ENCODE measurements at regions not wholly inside any gene's neighbourhood (a gene's known extent, or its start where the extent isn't known, plus 50 kb on each side); places are given as distances from the start of the nearest gene placed in this dataset.

DNA sequence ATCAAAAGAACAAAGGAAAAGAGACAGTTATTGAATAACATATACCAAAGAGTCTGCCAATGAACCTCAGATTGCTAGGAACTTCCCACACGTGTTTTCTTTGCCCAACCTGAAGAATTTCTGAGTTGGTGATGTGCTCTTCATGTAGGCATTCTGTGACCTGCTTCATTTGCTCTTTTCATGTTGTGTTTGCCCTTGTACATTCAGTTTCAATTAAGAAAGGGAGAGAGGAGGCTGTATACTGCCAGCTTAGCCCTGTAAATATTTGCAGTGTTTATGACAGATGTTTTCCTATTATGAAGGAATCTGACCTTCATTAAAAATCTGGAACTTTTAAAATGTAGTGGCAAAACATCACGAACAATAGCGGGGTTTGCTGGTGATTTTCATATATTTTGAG lies 168.5 kb downstream of the GAS1 start:
- Histone ChIP-seq H3K4me1 (ENCODE audit: insufficient read depth, low read length) (no peaks in the 10 kb centered on the region), H2AFZ (ENCODE audit: low read depth, low read length) (no peak overlapping the region), H3K27me3 (ENCODE audit: insufficient read depth, low read length) (no peaks in the 10 kb centered on the region), H3K36me3 (ENCODE audit: insufficient read depth, low read length) (no peaks in the 10 kb centered on the region), H3K9me3 (ENCODE audit: low read length) (no peaks in the 10 kb centered on the region), H3K4me3 (ENCODE audit: low read length) (no peak overlapping the region)

DNA sequence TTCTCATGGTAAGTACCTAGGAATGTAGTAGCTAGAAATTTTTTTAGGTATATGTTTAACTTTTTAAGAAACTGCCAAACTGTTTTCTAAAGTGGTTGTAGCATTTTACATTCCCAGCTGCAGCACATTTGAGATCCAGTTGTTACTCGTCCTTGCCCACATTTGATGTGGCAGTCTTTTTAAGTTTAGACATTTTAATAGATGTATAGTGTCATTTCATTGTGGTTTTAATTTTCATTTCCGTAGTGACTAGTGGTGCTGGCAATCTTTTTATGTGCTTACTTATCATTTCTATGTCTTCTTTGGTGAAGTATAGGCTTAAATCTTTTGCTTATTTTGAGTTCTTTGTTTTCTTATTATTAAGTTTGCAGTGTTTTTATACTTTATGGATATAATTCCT lies 171.6 kb downstream of the GAS1 start:
- H3K4me3 ChIP-seq (ENCODE audit: low read length): no peak overlapping the region
- no peaks in the 10 kb centered on the region for H3K4me1 ChIP-seq (ENCODE audit: insufficient read depth, low read length)
- no peaks in the 10 kb centered on the region for H3K36me3 ChIP-seq (ENCODE audit: insufficient read depth, low read length)
- H2AFZ ChIP-seq (ENCODE audit: low read depth, low read length): no peak overlapping the region
- H3K27me3 ChIP-seq (ENCODE audit: insufficient read depth, low read length): no peaks in the 10 kb centered on the region
- no peaks in the 10 kb centered on the region for H3K9me3 ChIP-seq (ENCODE audit: low read length)

- no peaks in the 10 kb centered on the region for H3K27me3 ChIP-seq (ENCODE audit: insufficient read depth, low read length)
- H3K36me3 ChIP-seq (ENCODE audit: insufficient read depth, low read length): no peaks in the 10 kb centered on the region
- no peak overlapping the region for H3K4me3 ChIP-seq (ENCODE audit: low read length)
- H3K4me1 ChIP-seq (ENCODE audit: insufficient read depth, low read length): no peaks in the 10 kb centered on the region
- no peak overlapping the region for H2AFZ ChIP-seq (ENCODE audit: low read depth, low read length)
- no peaks in the 10 kb centered on the region for H3K9me3 ChIP-seq (ENCODE audit: low read length)
Measured at GRCh38 chr9:86774116-86774515, 173.2 kb downstream of the GAS1 start.

DNA sequence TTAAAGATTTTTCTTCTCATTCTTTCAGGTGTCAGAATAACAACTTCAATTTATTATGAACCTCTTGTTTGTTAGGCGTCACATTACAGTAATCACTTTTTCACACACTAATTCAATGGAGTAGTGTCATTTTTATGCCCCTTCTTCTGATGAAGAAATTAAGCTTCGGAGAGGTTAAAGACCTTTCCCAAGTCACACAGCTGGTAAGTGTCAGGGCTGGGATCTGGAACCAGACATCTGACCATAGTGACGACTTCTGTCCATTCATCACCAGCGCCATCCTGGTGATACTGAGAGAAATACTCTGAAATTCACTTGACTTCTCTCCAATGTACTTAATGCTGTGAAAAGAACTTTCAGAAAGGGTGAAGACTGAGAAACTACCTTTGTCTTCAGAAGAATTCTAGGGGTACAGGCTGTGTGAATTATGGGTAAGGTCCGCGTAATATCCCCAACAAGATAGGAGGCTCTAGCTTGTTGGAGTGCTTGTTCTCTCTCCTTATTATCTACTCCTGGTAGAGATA lies 173.8 kb downstream of the GAS1 start:
- no peaks in the 10 kb centered on the region for H3K36me3 ChIP-seq (ENCODE audit: insufficient read depth, low read length)
- no peaks in the 10 kb centered on the region for H3K27me3 ChIP-seq (ENCODE audit: insufficient read depth, low read length)
- H3K9me3 ChIP-seq (ENCODE audit: low read length): no peaks in the 10 kb centered on the region
- no peak overlapping the region for H3K4me3 ChIP-seq (ENCODE audit: low read length)
- no peak overlapping the region for H2AFZ ChIP-seq (ENCODE audit: low read depth, low read length)
- H3K4me1 ChIP-seq (ENCODE audit: insufficient read depth, low read length): no peaks in the 10 kb centered on the region

DNA sequence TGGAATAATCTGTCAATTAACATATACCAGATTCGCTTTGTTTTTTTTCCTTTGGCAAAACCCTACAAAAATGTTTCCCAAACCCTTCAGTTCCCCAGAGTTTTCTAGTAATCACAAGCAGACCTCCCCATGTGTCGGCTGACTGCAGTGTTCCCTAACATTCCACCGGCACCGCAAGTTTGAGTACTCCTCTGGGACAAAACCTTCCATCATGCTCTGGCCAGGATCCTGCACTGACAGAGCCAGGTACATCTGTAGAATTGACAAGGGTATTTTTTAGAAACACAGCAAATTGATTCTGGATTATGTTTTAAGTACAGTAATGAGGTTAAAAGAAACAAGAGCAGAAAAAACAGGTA lies 174.7 kb downstream of the GAS1 start:
- no peaks in the 10 kb centered on the region for H3K9me3 ChIP-seq (ENCODE audit: low read length)
- no peak overlapping the region for H3K4me3 ChIP-seq (ENCODE audit: low read length)
- no peaks in the 10 kb centered on the region for H3K4me1 ChIP-seq (ENCODE audit: insufficient read depth, low read length)
- no peaks in the 10 kb centered on the region for H3K27me3 ChIP-seq (ENCODE audit: insufficient read depth, low read length)
- no peaks in the 10 kb centered on the region for H3K36me3 ChIP-seq (ENCODE audit: insufficient read depth, low read length)
- H2AFZ ChIP-seq (ENCODE audit: low read depth, low read length): no peak overlapping the region

- Histone ChIP-seq H2AFZ (ENCODE audit: low read depth, low read length) (no peak overlapping the region), H3K9me3 (ENCODE audit: low read length) (no peaks in the 10 kb centered on the region), H3K27me3 (ENCODE audit: insufficient read depth, low read length) (no peaks in the 10 kb centered on the region), H3K4me1 (ENCODE audit: insufficient read depth, low read length) (no peaks in the 10 kb centered on the region), H3K4me3 (ENCODE audit: low read length) (no peak overlapping the region), H3K36me3 (ENCODE audit: insufficient read depth, low read length) (no peaks in the 10 kb centered on the region)
Measured at GRCh38 chr9:86771941-86772634, 175.2 kb downstream of the GAS1 start.

- Histone ChIP-seq H3K36me3 (ENCODE audit: insufficient read depth, low read length) (no peaks in the 10 kb centered on the region), H3K4me1 (ENCODE audit: insufficient read depth, low read length) (no peaks in the 10 kb centered on the region)
Measured at GRCh38 chr9:86771420-86771819, 175.9 kb downstream of the GAS1 start.

DNA sequence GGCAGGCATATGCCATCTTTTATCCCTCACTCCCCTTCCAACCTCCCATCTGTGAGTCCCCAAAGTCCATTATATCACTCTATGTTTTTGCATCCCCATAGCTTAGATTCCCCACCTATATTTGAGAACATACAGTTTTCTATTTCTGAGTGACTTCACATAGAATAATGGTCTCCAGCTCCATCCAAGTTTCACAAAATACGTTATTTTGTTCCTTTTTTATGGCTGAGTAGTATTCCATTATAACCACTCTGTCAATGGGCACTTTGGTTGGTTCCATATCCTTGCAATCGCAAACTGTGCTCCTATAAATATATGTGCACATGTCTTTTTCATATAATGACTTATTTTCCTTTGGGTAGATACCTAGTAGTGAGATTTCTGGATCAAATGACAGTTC lies 178.6 kb downstream of the GAS1 start:
- no peaks in the 10 kb centered on the region for H3K36me3 ChIP-seq (ENCODE audit: insufficient read depth, low read length)
- no peaks in the 10 kb centered on the region for H3K4me1 ChIP-seq (ENCODE audit: insufficient read depth, low read length)

More at GRCh38 chr9:86771420-86771819, 175.9 kb downstream of the GAS1 start:
- H2AFZ ChIP-seq (ENCODE audit: low read depth, low read length): no peak overlapping the region
- H3K27me3 ChIP-seq (ENCODE audit: insufficient read depth, low read length): no peaks in the 10 kb centered on the region
- H3K4me3 ChIP-seq (ENCODE audit: low read length): no peak overlapping the region
- H3K9me3 ChIP-seq (ENCODE audit: low read length): no peaks in the 10 kb centered on the region

DNA sequence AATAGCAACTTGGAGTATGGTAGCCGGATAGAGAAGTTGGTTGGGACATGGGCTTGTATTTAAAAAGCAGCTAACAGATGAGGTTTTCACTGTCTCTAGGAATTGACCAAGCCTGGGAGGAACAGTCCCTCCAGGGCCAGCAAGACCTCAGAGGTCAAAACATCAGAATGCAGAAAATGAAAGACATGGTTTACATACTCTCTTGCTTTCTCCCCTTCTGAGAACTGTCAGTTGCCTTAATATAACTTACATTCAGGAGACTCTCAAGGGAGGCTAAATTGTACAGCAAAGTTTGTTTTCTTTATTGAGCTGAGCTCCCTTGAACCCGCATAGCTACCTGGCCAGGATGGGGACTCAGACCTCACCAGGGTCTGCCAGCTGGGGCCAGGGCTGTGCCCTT lies 179.3 kb downstream of the GAS1 start:
- Histone ChIP-seq H3K36me3 (ENCODE audit: insufficient read depth, low read length) (no peaks in the 10 kb centered on the region), H3K27me3 (ENCODE audit: insufficient read depth, low read length) (no peaks in the 10 kb centered on the region), H3K4me1 (ENCODE audit: insufficient read depth, low read length) (no peaks in the 10 kb centered on the region), H2AFZ (ENCODE audit: low read depth, low read length) (no peak overlapping the region), H3K4me3 (ENCODE audit: low read length) (no peak overlapping the region), H3K9me3 (ENCODE audit: low read length) (no peaks in the 10 kb centered on the region)

More for the DNA sequence above, 178.6 kb downstream of the GAS1 start:
- no peaks in the 10 kb centered on the region for H3K27me3 ChIP-seq (ENCODE audit: insufficient read depth, low read length)
- no peak overlapping the region for H2AFZ ChIP-seq (ENCODE audit: low read depth, low read length)
- no peaks in the 10 kb centered on the region for H3K9me3 ChIP-seq (ENCODE audit: low read length)
- H3K4me3 ChIP-seq (ENCODE audit: low read length): no peak overlapping the region

DNA sequence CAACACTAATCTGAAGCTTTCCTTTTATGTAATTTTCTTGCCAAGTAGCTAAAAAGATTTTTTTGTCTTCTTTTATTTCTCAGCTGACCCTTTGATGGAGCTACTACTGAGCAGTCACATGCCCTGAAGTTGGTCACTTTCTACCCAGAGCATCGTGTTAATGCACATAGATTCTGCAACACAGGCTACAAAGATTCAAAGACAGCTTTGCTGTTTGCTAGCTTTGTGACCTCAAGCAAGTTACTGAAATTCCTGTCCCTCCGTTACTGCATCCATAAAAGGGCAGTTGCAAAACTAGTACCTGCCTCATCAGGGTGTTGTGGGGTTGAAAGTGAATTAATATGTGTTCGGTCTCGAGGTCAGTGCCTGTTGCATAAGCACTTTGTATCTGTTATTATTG lies 179.9 kb downstream of the GAS1 start:
- Histone ChIP-seq H3K9me3 (ENCODE audit: low read length) (no peaks in the 10 kb centered on the region), H3K4me3 (ENCODE audit: low read length) (no peak overlapping the region), H3K36me3 (ENCODE audit: insufficient read depth, low read length) (no peaks in the 10 kb centered on the region), H2AFZ (ENCODE audit: low read depth, low read length) (no peak overlapping the region), H3K27me3 (ENCODE audit: insufficient read depth, low read length) (no peaks in the 10 kb centered on the region), H3K4me1 (ENCODE audit: insufficient read depth, low read length) (no peaks in the 10 kb centered on the region)

DNA sequence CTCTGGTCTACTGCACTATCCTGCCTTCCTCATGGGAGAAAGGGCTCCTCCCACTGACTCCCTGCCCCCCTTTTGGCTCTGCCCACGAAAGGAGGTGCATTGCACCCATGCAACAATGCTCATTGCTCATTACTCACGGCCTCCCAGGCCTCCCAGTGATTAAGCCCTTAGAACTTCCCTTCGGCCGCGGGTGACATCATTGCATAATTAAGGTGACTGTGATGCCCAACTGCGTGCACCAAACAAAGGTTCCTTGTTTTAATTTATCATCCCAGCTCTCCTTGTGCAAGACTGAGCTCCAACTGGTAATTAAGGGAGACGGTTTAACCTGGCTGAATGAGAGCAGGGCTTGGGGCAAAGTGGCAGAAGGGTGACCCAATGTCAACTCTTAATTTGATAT lies 180.4 kb downstream of the GAS1 start:
- Histone ChIP-seq H3K27me3 (ENCODE audit: insufficient read depth, low read length) (no peaks in the 10 kb centered on the region), H2AFZ (ENCODE audit: low read depth, low read length) (no peak overlapping the region)

GRCh38 chr9:86766511-86766910 lies 180.8 kb downstream of the GAS1 start:
- no peaks in the 10 kb centered on the region for H3K4me1 ChIP-seq (ENCODE audit: insufficient read depth, low read length)
- H3K4me3 ChIP-seq (ENCODE audit: low read length): no peak overlapping the region
- no peaks in the 10 kb centered on the region for H3K27me3 ChIP-seq (ENCODE audit: insufficient read depth, low read length)
- no peaks in the 10 kb centered on the region for H3K36me3 ChIP-seq (ENCODE audit: insufficient read depth, low read length)
- no peaks in the 10 kb centered on the region for H3K9me3 ChIP-seq (ENCODE audit: low read length)
- no peak overlapping the region for H2AFZ ChIP-seq (ENCODE audit: low read depth, low read length)

More for the DNA sequence above, 180.4 kb downstream of the GAS1 start:
- H3K4me3 ChIP-seq (ENCODE audit: low read length): no peak overlapping the region
- H3K4me1 ChIP-seq (ENCODE audit: insufficient read depth, low read length): no peaks in the 10 kb centered on the region
- no peaks in the 10 kb centered on the region for H3K9me3 ChIP-seq (ENCODE audit: low read length)
- no peaks in the 10 kb centered on the region for H3K36me3 ChIP-seq (ENCODE audit: insufficient read depth, low read length)

DNA sequence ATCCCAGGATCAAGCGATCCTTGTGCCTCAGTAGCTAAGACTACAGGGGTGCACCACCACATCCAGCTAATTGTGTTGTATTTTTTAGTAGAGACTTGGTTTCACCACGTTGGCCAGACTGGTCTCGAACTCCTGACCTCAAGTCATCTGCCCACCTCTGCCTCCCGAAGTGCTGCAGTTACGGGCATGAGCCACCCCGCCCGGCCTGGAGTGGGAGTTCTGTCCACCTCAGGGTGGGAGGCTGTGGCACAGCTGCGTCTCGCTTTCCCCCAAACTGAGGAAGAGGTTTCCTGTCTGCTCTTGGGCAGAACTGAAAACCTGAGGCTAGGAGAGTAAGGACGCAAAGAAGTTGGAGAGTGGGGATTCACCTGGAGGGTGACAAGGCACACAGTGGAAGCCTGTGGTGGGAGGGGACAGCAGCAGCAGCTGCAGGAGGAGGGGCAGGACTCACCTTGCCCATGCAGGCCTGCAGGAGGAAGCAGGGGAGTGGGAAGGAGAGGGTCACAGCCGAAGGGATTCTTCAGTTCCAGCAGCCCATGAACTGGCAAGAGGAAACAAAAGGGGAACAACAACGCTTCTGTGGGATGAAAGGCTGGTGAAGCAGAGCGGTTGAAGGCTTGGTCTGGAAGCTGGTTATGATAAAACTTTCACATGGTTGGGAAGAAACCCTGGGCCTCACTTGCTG lies 181.4 kb downstream of the GAS1 start:
- no peaks in the 10 kb centered on the region for H3K36me3 ChIP-seq (ENCODE audit: insufficient read depth, low read length)
- no peak overlapping the region for H3K4me3 ChIP-seq (ENCODE audit: low read length)
- H2AFZ ChIP-seq (ENCODE audit: low read depth, low read length): no peak overlapping the region
- H3K27me3 ChIP-seq (ENCODE audit: insufficient read depth, low read length): no peaks in the 10 kb centered on the region
- H3K4me1 ChIP-seq (ENCODE audit: insufficient read depth, low read length): no peaks in the 10 kb centered on the region
- no peaks in the 10 kb centered on the region for H3K9me3 ChIP-seq (ENCODE audit: low read length)
